ENCODE measurements at regions not wholly inside any gene's neighbourhood (a gene's known extent, or its start where the extent isn't known, plus 50 kb on each side); places are given as distances from the start of the nearest gene placed in this dataset.

GRCh38 chr15:35319354-35319753, 226.6 kb downstream of the DPH6 start:
- no peaks in the 10 kb centered on the region for H3K4me1 ChIP-seq (ENCODE audit: insufficient read depth)
- H3K9me3 Mint-ChIP-seq, result no peaks in the 10 kb centered on the region; the same call in 2 of the 3 replicates
- no peak overlapping the region for H3K4me3 ChIP-seq
- H2AFZ ChIP-seq, result no peak overlapping the region
- H3K36me3 Mint-ChIP-seq (ENCODE audit: low read depth), result no peaks in the 10 kb centered on the region
- no peak for ATAC-seq
- DNase-seq (ENCODE audit: low spot score), result no peak
- no peaks in the 10 kb centered on the region for H3K27me3 ChIP-seq (ENCODE audit: insufficient read depth)
- H3K4me3 Mint-ChIP-seq, result no peak overlapping the region
- no peaks in the 10 kb centered on the region for H3K4me1 Mint-ChIP-seq
- no peaks in the 10 kb centered on the region for H3K27me3 Mint-ChIP-seq (ENCODE audit: insufficient read depth, low read depth, poor library complexity)
- H3F3A ChIP-seq (replicated peaks; ENCODE audit: low read depth), result no peaks in the 10 kb centered on the region
- no peak overlapping the region for H3K27ac Mint-ChIP-seq
- no peaks in the 10 kb centered on the region for H3K79me2 ChIP-seq (replicated peaks; ENCODE audit: insufficient read depth)
- TF ChIP-seq, protein P1, sequence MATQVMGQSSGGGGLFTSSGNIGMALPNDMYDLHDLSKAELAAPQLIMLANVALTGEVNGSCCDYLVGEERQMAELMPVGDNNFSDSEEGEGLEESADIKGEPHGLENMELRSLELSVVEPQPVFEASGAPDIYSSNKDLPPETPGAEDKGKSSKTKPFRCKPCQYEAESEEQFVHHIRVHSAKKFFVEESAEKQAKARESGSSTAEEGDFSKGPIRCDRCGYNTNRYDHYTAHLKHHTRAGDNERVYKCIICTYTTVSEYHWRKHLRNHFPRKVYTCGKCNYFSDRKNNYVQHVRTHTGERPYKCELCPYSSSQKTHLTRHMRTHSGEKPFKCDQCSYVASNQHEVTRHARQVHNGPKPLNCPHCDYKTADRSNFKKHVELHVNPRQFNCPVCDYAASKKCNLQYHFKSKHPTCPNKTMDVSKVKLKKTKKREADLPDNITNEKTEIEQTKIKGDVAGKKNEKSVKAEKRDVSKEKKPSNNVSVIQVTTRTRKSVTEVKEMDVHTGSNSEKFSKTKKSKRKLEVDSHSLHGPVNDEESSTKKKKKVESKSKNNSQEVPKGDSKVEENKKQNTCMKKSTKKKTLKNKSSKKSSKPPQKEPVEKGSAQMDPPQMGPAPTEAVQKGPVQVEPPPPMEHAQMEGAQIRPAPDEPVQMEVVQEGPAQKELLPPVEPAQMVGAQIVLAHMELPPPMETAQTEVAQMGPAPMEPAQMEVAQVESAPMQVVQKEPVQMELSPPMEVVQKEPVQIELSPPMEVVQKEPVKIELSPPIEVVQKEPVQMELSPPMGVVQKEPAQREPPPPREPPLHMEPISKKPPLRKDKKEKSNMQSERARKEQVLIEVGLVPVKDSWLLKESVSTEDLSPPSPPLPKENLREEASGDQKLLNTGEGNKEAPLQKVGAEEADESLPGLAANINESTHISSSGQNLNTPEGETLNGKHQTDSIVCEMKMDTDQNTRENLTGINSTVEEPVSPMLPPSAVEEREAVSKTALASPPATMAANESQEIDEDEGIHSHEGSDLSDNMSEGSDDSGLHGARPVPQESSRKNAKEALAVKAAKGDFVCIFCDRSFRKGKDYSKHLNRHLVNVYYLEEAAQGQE (IDR thresholded peaks at IDR 0.05; ENCODE audit: unreplicated experiment), result no peak
- no peak for TF ChIP-seq POLR2AphosphoS5 (IDR thresholded peaks at IDR 0.05; ENCODE audit: low read depth)
- TF ChIP-seq, protein P2, sequence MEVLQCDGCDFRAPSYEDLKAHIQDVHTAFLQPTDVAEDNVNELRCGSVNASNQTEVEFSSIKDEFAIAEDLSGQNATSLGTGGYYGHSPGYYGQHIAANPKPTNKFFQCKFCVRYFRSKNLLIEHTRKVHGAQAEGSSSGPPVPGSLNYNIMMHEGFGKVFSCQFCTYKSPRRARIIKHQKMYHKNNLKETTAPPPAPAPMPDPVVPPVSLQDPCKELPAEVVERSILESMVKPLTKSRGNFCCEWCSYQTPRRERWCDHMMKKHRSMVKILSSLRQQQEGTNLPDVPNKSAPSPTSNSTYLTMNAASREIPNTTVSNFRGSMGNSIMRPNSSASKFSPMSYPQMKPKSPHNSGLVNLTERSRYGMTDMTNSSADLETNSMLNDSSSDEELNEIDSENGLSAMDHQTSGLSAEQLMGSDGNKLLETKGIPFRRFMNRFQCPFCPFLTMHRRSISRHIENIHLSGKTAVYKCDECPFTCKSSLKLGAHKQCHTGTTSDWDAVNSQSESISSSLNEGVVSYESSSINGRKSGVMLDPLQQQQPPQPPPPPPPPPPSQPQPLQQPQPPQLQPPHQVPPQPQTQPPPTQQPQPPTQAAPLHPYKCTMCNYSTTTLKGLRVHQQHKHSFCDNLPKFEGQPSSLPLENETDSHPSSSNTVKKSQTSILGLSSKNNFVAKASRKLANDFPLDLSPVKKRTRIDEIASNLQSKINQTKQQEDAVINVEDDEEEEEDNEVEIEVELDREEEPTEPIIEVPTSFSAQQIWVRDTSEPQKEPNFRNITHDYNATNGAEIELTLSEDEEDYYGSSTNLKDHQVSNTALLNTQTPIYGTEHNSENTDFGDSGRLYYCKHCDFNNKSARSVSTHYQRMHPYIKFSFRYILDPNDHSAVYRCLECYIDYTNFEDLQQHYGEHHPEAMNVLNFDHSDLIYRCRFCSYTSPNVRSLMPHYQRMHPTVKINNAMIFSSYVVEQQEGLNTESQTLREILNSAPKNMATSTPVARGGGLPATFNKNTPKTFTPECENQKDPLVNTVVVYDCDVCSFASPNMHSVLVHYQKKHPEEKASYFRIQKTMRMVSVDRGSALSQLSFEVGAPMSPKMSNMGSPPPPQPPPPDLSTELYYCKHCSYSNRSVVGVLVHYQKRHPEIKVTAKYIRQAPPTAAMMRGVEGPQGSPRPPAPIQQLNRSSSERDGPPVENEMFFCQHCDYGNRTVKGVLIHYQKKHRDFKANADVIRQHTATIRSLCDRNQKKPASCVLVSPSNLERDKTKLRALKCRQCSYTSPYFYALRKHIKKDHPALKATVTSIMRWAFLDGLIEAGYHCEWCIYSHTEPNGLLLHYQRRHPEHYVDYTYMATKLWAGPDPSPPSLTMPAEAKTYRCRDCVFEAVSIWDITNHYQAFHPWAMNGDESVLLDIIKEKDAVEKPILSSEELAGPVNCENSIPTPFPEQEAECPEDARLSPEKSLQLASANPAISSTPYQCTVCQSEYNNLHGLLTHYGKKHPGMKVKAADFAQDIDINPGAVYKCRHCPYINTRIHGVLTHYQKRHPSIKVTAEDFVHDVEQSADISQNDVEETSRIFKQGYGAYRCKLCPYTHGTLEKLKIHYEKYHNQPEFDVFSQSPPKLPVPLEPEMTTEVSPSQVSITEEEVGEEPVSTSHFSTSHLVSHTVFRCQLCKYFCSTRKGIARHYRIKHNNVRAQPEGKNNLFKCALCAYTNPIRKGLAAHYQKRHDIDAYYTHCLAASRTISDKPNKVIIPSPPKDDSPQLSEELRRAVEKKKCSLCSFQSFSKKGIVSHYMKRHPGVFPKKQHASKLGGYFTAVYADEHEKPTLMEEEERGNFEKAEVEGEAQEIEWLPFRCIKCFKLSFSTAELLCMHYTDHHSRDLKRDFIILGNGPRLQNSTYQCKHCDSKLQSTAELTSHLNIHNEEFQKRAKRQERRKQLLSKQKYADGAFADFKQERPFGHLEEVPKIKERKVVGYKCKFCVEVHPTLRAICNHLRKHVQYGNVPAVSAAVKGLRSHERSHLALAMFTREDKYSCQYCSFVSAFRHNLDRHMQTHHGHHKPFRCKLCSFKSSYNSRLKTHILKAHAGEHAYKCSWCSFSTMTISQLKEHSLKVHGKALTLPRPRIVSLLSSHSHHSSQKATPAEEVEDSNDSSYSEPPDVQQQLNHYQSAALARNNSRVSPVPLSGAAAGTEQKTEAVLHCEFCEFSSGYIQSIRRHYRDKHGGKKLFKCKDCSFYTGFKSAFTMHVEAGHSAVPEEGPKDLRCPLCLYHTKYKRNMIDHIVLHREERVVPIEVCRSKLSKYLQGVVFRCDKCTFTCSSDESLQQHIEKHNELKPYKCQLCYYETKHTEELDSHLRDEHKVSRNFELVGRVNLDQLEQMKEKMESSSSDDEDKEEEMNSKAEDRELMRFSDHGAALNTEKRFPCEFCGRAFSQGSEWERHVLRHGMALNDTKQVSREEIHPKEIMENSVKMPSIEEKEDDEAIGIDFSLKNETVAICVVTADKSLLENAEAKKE (CRISPR knock-in tag; IDR thresholded peaks at IDR 0.05), result no peak
- no peak overlapping the region for H3K27ac ChIP-seq (ENCODE audit: low read depth)
- H3K9me2 ChIP-seq (ENCODE audit: insufficient read depth), result no peaks in the 10 kb centered on the region
- H3K36me3 ChIP-seq (ENCODE audit: insufficient read depth), result no peaks in the 10 kb centered on the region
- H3K4me2 ChIP-seq, result no peak overlapping the region
- H4K20me1 ChIP-seq (replicated peaks; ENCODE audit: insufficient read depth), result no peaks in the 10 kb centered on the region
